RCC 7860 (cell line): ENCODE measurements at regions not wholly inside any gene's neighbourhood (a gene's known extent, or its start where the extent isn't known, plus 50 kb on each side); places are given as distances from the start of the nearest gene placed in this dataset.

ENCODE experiments used
- DNase-seq: peaks from one replicate; pipeline ENCODE4 v3.0.0-alpha.2; 2015; ENCODE audit warnings: low spot score
- FAIRE-seq: peaks from 2 replicates; lab custom pipeline; 2012; peaks lifted over from hg19 to GRCh38; lab: Jason Lieb, UNC

DNA sequence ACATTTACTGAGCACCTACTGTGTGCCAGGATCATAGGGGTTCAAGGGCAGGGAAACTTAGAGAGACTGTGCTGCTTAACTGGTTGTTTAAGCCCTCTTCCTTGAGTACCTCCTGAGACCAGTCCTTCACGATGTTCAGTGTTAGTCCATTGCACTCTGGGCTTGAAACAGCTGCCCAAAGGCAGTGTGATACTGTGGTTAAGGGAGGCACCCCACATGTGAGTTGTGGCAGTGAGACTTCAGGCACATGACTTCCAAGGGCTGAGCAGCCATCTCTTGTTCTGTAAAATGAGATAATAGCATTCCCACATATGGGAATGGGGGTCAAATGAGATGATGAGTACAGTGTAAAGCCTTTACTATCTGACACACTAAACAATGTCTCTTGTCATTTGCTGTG, 75.1 kb downstream of the LINGO1 start:
- no peak for DNase-seq
- no peak for FAIRE-seq

DNA sequence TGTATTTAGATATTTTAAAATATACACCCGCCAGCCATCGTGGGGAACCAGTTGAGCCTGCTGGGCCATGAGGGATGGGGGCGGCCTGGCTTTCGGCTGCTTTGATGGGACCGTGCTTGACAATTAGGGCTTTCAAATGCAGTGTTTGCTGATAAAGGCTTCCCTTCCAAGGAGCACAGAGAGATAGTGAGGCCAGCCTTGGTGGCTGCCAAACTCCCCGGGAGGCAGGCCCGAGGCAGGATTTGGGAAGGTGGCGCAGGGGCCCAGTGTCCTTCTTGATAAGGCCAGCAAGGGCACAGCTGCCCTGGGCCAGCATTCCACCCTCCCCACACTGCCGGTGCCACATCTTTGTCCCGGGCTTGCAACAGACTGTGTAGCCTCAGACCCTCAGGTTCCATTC, 75.6 kb downstream of the LINGO1 start:
- DNase-seq, result no peak
- no peak for FAIRE-seq

DNA sequence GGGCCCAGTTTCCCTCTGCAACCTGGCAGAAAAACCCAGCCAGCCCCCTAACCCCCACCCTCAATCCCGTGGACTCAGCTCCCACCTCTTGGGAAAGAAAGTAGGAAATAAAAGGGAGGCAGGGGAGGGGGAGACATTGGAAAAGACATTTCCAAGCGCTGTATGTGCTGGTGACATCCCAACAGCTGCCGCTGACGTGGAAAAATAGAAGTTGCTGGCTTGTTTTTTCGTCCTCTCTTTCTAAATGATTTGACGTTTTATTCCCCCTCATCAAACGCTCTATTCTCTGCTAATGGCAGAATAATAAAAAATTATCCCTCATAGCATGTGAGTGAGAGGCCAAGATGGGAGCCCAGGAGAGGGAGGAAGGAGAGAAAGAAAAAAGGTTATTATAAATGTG, 76.1 kb downstream of the LINGO1 start:
- FAIRE-seq (no peak), DNase-seq (no peak)

DNA sequence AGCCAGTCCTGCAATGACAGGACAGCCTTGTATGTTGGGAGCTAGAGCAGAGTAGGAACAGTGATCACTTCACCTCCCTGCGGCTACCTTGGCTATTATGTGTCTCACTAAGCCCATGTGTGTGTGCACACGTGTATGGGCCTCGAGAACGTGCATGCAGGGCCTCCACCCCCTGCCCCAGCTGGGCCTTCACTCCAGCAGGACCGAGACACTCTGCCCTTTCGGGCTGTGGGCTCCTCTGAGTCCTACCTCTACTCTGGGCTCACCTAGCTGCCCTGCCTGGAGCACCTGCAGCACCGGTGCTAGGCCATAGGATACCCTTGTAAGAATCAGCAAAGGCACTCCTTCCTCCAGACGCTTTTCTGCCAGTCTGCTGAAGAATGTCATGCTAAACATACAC, 77.5 kb downstream of the LINGO1 start:
- FAIRE-seq (no peak), DNase-seq (no peak)

DNA sequence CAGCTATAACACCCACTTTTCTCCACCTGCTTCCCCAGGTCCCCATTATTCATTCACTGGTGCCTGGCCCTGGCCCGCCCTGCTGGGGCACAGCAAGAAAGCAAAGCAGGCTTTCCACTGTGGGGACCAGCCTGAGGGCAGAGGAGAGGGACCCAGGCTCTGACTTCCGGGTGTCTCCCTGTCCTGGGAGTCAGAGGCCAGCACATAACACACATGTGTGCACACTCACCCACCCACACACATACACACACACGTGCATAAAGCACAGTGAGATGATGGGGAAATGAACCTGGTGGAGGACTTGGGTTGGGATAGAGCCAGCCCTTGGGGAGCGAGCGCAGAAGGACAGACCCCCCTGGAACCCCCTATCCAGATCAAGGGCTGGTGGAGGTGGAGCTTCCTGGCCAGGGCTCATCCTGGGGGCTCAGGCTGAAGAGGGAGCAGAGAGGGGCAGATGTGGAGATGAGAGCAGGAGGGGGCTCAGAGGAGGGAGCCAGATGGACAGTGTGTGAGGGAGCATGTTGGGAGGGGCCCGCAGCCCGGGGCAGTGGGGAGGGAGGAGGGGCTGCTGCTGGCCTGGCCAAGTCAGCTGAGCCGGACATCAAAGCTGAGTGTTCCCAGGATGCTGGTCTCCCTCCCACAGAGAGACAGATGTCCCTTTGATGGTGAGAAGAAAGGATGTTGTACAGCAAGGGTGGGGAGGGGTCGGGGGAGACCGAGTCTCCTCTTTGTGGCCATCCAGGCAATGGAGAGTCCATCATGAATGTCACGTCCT, 78.2 kb downstream of the LINGO1 start:
- DNase-seq, result no peak
- no peak for FAIRE-seq

DNA sequence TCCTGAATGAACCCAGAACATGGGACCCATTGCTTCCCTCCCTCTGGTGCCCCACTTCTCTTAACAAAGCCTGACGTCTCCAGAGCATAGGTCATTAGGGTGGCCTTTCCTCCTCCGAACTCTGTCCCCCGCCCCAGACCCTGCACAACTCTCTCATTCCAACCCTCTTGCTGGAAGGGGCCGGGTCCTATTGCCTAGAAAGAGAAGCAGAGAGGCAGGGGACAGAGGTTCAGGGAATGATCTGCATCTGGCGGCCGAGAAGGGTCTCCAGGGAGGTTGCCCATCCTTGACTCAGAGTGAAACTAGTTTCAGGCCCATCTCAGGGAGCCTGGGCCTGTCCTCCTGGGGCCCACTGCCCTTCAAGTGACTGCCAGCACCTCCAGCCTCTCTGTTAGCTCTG, 79.0 kb downstream of the LINGO1 start:
- no peak for DNase-seq
- no peak for FAIRE-seq

DNA sequence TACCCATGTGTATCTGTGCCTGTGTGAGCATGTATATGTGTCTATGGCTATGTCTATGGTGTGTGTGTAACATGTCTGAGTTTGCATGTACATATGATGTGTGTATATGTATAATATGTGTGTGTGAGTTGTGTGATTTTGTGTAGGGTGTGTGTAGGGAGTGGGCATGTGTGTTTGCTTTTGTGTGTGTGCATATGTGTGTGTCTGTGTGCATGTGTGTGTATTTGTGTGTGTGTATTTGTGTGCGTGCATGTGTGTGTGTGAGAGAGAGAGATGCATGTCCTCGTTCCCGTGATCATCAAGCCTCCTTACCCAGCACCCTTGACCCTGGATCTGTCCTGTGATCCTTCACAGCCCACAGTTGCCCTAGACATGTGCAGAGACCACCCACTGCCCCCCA, 79.5 kb downstream of the LINGO1 start:
- FAIRE-seq, result no peak
- DNase-seq, result no peak

DNA sequence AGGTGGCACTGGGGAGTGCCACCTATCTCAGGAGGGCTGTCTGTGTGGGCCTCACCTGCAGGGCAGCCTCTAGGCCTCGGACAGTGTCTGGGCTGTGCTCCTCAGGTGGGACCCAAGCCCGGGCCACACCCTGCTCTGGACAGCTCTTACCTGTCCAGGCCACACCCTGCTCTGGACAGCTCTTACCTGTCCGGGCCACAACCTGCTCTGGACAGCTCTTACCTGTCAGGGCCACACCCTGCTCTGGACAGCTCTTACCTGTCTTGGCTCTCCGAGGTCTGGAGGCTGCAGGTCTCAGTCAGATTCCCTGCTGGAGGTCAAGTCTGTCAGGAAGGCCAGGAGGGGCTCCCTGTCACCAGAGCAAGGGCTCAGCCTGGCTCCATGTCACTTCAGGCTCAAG, 80.6 kb downstream of the LINGO1 start:
- DNase-seq, result no peak
- no peak for FAIRE-seq

DNA sequence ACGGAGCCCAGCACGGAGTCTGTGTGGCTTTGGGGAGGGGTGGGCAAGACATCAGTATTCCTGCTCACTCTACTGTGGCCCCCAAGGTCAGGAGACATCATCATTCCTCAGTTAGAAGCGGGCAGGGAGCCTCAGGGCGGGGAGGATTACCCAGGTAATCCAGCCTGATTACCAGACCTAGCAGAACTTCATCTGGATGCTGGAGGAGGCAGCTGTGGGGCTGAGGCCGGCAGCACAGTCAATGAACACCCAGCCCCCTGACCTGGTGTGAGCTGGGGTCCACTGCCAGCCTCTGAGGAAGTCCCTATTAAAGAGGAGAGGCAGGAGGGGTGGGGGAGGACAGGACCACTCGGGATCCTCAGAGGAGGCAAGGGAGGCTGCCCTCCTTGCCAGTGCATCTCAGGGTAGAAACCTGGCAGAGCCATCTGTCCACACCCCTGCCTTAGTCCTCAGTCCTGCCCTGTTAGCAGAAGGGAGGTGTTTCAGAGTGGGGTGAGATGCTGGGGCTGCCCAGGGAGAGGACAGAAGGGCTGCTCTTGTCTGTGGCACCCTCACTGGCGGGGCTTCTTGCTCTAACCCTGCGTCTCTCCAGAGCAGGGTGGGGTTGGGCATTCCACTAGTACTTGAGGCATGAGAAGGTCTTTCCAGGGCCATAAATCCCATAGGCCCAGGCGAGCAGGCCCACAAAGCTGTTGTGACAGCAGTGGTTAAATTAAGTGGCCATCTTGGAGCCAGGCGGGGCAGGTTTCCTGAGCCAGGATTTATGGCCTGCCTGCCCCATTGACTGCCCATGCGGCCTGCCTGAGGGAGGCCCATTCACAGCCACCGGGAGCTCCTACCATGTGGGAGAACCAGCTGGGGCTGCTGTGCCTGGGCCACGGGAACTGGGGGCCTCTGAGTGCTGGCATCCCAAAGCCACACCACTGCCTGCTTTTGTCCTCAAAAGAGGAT, 82.1 kb downstream of the LINGO1 start:
- FAIRE-seq (no peak), DNase-seq (no peak)

DNA sequence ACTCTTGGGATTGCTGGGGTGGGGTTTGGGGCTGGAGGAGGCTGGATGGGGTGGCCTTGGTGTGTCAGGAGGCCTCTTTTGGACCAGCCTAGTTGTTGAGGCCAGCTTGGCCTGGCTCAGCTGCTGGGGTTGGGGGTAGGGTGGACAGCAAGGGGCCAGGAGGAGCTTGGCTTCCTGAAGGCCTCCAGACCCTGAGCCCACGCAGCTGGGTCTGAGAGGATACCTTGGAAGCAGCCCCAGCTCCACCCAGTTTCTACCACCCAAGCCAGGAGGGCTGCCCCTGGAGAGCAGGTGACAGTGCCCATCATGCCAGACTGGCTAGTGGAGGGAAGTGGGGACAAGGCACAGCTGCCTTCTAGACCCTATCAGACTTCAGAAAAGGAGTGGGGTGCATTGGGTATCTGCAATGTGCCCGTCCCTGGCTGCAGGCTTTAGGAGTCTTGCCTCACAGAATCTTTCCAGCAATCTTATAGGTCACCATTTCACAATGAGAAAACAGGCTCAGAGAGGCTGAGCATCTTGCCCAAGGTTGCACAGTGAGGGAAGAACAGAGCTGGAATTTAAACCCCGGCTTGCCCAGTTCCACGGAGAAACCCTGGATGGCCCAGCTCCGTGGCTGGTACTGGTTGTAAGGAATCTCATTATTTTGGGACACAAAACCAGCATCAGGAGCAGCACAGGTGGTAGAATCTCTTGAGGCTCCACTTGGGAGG, 83.0 kb downstream of the LINGO1 start:
- FAIRE-seq (no peak), DNase-seq (no peak)

DNA sequence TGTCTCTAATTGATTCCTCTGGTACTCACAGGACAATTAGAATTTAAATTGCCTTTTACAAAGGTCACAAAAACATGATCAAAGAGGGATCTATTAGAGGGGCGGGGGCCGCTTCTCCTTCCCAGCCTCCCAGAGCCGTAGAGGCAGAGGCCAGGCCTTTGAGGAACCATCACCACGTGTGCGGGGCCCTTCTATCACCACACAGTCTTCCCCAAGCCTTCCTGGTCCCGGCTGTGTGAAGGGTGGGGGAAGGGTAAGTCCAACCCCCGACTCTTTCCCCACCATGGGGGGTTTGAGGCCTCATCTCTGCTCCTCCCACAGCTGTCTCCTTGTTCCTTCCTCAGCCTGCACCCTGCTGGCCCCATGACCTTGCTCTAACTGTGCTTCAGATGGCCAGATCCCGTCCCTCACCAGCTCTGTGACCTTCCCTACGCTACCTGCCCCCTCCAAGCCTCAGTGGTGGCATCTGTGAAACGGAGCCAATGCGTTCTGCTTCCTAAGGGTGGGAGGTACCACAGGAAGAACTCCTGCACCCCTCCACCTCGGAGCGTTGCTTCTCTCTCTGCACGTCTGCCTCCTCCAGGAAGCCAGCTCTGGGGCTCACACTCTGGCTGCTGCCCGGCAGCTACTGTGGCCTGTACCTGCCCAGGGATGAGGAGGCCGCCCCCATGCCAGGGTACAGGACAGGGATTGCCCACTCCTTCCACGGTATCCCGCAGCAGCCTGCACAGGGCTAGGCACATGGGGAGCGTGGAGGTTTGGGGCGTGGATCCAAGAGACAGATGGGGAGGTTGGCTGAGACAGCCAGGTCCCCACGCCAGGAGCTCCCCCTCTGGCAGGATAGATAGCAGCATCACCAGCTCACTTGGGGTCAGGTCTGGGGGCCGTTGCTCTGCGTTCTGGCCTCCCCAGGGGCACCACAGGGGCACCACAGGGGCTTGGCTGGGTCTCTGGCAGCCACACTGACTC, 83.8 kb downstream of the LINGO1 start:
- FAIRE-seq (no peak), DNase-seq (no peak)

DNA sequence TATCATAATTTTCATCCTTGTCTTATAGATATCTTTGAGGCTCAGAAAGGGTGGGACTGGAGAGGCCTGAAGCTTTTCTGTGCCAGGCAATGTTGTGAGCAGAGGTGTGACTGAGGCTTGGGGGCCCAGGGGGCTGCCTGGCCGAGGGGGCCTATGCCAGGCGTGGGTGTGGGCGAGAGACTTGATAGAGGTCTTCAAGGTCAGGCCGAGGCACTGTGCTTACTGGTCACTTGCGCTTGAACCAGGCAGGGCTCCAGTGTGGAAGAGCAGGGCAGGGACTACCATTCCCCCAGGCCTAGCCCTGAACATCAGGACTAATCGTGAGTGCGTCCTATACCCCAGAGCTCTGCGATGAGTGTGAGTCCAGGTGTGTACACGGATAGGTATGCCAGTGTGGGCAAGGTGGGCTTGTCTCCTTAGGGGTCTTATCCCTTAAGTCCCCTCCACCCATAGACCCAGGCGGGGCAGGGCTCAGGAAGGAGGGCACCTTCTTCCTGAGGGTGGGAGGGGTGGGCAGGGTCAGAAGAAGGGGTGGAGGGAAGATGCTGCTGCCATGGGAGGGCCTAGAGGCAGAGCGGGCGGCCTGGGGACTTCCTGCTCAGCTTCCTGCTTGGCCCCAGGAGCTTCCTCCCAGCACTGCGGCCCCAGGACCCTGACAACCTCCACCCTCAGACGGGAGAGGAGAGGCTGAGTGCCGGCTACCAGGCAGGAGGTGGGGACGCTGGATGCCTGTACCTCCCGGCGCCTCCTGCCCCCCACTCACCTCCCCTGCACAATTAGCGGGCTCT, 84.7 kb downstream of the LINGO1 start:
- FAIRE-seq (no peak), DNase-seq (no peak)

DNA sequence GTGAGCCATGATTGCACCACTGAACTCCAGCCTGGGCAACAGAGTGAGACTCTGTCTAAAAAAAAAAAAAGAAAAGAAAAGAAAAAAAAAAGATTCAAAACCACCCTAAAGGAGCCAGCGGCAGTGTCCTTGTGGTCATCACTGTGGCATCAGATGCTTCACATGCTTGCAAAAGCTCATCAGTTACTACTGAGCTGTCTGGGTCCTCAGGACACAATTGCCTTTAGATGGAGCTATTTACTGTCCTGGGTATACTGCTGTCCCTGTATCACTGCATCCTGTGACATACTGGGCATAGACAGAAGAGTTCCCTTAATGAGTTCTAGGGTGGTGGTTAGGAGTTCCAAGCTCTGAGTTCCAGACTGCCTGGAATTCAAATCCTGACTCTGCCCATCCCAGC, 85.8 kb downstream of the LINGO1 start:
- FAIRE-seq, result no peak
- DNase-seq, result no peak

DNA sequence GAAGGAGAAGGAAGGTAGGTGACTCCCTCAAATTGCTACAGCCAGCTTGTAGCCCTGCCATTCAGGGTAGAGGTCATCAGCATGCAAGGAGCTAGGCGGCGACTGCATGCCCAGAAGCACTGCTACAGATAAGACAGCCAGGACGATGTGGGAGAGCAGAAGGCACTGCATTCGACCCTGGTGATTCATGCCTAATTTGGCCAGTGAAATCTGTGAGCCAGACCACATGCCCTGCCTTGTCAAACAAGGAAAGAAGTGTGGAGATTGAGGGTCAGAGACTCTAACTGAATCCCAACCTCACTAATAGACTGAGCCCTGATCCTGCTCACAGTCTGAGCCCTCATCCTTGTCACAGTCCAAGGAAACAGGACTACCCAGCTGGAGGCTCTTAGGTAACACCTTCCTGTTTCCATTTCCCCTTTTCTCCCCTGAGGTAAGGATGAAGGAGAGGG, 86.6 kb downstream of the LINGO1 start:
- DNase-seq (peak; percentile 75), FAIRE-seq (peak; percentile 11)

DNA sequence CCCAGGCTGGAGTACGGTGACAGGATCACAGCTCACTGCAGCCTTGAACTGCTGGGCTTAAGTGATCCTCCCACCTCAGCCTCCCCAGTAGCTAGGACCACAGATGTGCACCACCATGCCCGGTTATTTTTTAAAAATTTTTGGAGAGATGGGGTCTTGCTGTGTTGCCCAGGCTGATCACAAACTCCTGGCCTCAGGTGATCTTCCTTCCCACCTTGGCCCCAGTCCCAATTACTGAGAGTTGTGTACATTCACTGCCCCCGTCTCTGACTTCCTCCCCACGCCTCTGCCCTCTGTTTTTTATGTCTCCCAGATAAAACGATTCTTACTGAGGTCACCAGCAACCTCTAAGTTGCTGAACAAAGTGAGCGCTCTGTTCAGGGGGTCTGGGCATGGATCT, 87.7 kb downstream of the LINGO1 start:
- FAIRE-seq (no peak), DNase-seq (no peak)

DNA sequence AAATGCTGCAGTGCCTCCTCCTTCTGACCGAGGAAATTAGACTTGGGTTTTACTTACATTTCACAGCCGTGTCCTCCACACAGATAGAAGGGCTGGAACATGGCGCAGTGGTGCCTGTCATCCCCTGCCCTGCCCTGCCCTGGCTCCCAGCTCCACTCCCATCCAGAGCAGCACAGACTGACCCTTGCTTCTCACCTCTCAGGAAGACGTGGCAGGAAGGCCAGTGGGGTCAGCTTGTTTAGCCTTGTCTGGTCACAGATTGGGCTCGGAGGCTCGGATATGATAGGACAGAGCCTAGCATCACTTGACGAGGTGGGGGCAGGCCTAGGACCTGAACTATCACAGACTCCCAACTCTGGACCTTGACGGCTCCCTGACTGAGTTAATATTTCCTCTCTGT, 88.5 kb downstream of the LINGO1 start:
- FAIRE-seq (no peak), DNase-seq (no peak)

DNA sequence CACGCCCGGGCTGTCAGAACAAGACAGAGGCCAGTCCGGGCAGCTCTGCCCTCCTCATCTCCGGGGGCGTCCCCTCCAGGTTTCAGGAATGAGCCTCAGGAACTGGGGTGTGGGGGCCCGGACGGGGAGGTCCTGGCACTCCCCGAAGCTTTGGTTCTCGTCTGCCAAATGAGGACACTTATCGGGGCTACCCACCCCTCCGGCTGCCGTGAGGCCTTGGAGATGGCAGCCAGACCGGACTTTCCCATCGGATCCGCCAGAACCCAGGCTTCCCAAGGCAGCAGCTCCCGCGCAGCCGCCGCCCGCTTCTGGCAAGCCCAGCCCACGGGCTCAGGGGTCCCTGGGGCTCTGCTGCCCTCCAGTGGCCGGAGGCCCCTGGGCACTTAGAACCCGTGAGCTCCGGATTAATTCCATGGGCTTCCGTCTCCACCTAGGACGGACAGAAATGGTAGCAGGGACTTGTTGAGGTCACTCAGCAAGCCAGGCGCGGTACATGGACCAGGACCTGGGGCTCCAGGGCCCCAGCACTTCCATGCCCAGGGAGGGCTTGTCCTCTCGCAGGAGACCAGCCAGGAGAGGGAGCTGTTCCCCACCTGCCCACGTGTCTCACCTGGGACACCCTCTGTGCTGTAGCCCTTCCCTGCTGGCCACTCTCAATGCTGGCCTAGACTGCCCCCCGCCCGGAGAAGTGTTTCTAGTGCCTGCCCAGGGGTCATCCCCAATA, 89.4 kb downstream of the LINGO1 start:
- no peak for FAIRE-seq
- peak; percentile 61 for DNase-seq

DNA sequence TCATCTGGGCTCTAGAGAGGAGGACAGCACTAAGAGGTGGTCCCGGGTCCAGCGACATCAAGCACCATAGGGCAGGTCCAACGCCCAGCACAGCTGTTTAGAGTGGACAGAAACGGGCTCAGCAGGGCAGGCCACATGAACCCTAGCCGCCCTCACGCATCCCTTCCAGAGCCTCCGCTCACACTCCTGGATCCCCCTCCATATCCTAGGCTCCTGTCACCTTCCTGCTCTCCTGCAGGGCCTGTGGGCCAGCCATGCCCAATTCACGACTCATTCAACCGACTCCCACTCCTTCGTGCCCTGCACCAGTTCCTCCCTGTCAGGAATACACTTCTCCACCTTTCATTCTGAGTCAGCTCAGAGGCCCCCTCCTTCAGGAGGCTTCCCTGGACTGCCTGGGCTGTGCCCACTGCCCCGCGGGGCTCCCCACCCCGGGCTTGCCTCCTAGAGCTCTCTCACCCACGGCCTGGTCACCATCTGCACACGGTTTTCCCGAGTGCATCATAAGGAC, 90.2 kb downstream of the LINGO1 start:
- FAIRE-seq (no peak), DNase-seq (peak; percentile 72)
